ENCODE measurements at regions not wholly inside any gene's neighbourhood (a gene's known extent, or its start where the extent isn't known, plus 50 kb on each side); places are given as distances from the start of the nearest gene placed in this dataset.

GRCh38 chr7:25716421-25716820, 435.6 kb upstream of the NFE2L3 start:
- Histone ChIP-seq H3K27me3 (ENCODE audit: control insufficient read depth, insufficient read depth, low read length) (no peaks in the 10 kb centered on the region), H3K4me3 (ENCODE audit: low read depth, low read length) (no peak overlapping the region), H3K27ac (ENCODE audit: low read depth, low read length) (no peak overlapping the region), H3K9me3 (ENCODE audit: control insufficient read depth, insufficient read depth, low read length) (no peaks in the 10 kb centered on the region)
- POLR2A ChIA-PET, result no interaction called here
- DNase-seq (ENCODE audit: low read depth, low spot score), result no peak
- no peak for TF ChIP-seq CTCF (IDR thresholded peaks at IDR 0.05; ENCODE audit: low read depth, low read length)
- CTCF ChIA-PET, result no interaction called here

GRCh38 chr7:25718596-25718995, 433.4 kb upstream of the NFE2L3 start:
- TF ChIP-seq CTCF (IDR thresholded peaks at IDR 0.05; ENCODE audit: low read depth, low read length), result no peak
- no peak for DNase-seq (ENCODE audit: low read depth, low spot score)
- Histone ChIP-seq H3K4me3 (ENCODE audit: low read depth, low read length) (no peak overlapping the region), H3K27ac (ENCODE audit: low read depth, low read length) (no peak overlapping the region), H3K9me3 (ENCODE audit: control insufficient read depth, insufficient read depth, low read length) (no peaks in the 10 kb centered on the region), H3K27me3 (ENCODE audit: control insufficient read depth, insufficient read depth, low read length) (no peaks in the 10 kb centered on the region)
- ChIA-PET CTCF (no interaction called here), POLR2A (no interaction called here)

DNA sequence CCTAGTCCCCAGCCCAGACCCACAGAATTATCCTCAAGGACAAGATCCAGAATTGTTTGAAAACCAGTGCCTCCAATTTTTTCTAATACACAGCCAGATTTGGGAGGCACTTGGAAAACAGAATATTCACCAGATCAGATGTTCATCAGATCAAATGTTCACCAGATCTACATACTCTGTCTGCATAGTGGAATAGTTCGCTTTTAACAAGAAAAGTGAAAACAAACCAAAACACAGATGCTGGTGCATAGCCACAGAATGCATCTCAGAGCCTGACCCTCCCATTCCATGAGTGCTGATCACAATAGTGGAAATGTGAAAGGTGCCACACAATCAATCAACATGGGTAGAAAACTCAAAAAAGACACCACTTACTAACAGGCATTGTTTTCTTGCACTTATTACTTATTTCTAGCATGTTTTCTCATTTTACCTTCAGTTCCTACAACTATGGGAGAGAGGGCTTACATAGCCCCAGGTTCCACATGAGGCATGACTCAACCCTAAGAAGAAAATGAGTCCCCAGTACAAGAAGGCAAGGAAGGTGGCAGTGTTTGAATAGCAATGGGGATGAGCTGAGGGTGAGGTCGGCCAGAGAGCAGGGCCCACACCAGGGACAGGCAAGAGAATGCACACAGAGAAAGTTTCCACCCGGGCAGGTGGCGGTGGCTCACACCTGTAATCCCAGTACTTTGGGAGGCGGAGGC, 432.7 kb upstream of the NFE2L3 start:
- Histone ChIP-seq H3K4me3 (ENCODE audit: low read depth, low read length) (no peak overlapping the region), H3K27me3 (ENCODE audit: control insufficient read depth, insufficient read depth, low read length) (no peaks in the 10 kb centered on the region), H3K9me3 (ENCODE audit: control insufficient read depth, insufficient read depth, low read length) (no peaks in the 10 kb centered on the region), H3K27ac (ENCODE audit: low read depth, low read length) (no peak overlapping the region)
- CTCF ChIA-PET, result interaction anchor here (2.3 kb wide), 1 partner anchor 132 kb away, joined by 15 read pairs; no protein-coding TSS in a partner anchor
- no peak for TF ChIP-seq CTCF (IDR thresholded peaks at IDR 0.05; ENCODE audit: low read depth, low read length)
- no peak for DNase-seq (ENCODE audit: low read depth, low spot score)
- POLR2A ChIA-PET, result no interaction called here

- peak; percentile 51 for TF ChIP-seq CTCF (IDR thresholded peaks at IDR 0.05; ENCODE audit: low read depth, low read length)
- ChIA-PET CTCF (interaction anchor here (0.8 to 2.3 kb wide), 6 partner anchors 15 to 645 kb away, joined by 3 to 15 read pairs (median 3); a partner anchor contains a TSS), POLR2A (no interaction called here)
- DNase-seq (ENCODE audit: low read depth, low spot score), result no peak
- no peak overlapping the region for H3K4me3 ChIP-seq (ENCODE audit: low read depth, low read length)
- H3K27ac ChIP-seq (ENCODE audit: low read depth, low read length), result no peak overlapping the region
- H3K27me3 ChIP-seq (ENCODE audit: control insufficient read depth, insufficient read depth, low read length), result no peaks in the 10 kb centered on the region
- H3K9me3 ChIP-seq (ENCODE audit: control insufficient read depth, insufficient read depth, low read length), result no peaks in the 10 kb centered on the region
Measured at GRCh38 chr7:25720427-25720826, 431.6 kb upstream of the NFE2L3 start.

DNA sequence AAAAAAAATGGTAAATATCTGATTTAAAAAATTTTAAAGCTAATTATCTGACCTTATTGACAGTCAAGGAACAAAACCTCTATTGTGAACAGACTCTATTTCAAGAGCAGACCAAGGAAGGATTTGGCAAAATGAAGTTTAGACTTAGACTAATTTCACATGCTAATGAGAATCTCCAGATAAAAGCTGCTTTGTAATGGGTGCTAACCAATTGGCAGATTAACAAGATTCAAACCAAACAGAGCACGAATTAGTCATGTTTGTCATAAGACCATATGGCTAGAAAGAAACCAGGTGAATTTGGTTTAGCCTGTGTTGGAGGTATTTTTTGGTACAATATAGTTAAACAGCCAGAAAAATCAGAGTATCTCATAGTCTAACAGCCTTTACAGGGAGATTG, 429.1 kb upstream of the NFE2L3 start:
- ChIA-PET CTCF (interaction anchor here (1.6 to 1.8 kb wide), 2 partner anchors 129 to 132 kb away, joined by 3 to 4 read pairs; no protein-coding TSS in a partner anchor), POLR2A (no interaction called here)
- Histone ChIP-seq H3K27me3 (ENCODE audit: control insufficient read depth, insufficient read depth, low read length) (no peaks in the 10 kb centered on the region), H3K27ac (ENCODE audit: low read depth, low read length) (no peak overlapping the region), H3K9me3 (ENCODE audit: control insufficient read depth, insufficient read depth, low read length) (no peaks in the 10 kb centered on the region), H3K4me3 (ENCODE audit: low read depth, low read length) (no peak overlapping the region)
- no peak for DNase-seq (ENCODE audit: low read depth, low spot score)
- TF ChIP-seq CTCF (IDR thresholded peaks at IDR 0.05; ENCODE audit: low read depth, low read length), result no peak

Measured in AG04450 (cell line).